GM18499 (cell line): ENCODE measurements at regions not wholly inside any gene's neighbourhood (a gene's known extent, or its start where the extent isn't known, plus 50 kb on each side); places are given as distances from the start of the nearest gene placed in this dataset.

Experiments used
- ATAC-seq: cut with Tn5 transposase; IDR thresholded peaks from one replicate; pipeline ENCODE4 v1.9.1; 2021; ENCODE audit warnings: moderate number of reproducible peaks; ENCODE audit not compliant: insufficient read depth, unreplicated experiment

DNA sequence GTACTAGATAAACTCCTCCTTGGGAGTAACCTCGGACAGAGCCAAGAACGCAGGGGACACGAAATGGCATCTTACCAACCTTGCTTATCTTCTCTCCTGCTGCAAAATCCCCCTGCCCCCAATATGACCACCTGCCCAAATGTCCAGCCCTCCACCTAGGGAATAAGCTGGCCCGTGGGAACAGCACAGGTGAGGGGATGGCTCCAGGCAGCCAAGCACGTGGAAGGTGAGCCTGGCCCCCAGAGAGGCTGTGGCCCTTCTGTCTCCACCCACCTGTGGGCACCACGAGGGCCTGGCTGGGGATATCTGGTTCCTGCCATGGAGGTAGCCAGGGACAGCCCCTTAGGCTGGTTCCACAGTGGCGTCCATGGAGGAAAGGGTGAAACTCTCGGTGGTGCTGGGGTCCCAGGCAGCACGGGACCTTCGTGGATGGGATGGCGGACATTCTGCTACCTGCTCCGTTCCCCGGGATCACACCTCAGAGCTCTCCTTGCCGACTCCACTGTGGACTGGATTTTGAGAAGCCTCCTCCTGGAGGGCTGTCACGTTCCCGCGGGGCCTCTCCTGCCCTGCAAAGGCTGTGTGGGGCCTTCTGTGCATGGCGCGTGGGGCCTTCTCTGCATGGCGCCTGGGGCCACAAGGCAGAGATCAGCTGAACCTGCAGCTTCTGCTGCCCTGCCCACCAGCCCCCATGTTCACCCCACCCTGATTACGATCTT is 388.5 kb upstream of the TNRC6C start:
- ATAC-seq, result no peak

DNA sequence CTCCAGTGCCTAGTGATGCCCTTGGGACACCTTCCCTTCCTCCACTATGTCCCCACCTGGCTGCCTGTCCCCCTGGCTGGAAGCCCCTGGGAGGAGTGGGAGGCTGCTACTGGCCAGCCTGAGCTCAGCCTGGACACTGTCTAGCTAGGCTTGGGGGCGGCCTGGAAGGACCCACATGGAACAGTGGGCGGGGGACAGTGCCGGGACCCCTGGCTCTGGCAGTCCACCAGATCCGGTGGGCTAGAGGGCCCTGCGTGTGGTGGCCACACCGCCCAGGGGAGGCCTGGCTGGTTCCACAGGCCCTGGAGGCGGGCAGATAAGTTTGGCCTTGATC is 388.0 kb upstream of the TNRC6C start:
- ATAC-seq, result no peak

DNA sequence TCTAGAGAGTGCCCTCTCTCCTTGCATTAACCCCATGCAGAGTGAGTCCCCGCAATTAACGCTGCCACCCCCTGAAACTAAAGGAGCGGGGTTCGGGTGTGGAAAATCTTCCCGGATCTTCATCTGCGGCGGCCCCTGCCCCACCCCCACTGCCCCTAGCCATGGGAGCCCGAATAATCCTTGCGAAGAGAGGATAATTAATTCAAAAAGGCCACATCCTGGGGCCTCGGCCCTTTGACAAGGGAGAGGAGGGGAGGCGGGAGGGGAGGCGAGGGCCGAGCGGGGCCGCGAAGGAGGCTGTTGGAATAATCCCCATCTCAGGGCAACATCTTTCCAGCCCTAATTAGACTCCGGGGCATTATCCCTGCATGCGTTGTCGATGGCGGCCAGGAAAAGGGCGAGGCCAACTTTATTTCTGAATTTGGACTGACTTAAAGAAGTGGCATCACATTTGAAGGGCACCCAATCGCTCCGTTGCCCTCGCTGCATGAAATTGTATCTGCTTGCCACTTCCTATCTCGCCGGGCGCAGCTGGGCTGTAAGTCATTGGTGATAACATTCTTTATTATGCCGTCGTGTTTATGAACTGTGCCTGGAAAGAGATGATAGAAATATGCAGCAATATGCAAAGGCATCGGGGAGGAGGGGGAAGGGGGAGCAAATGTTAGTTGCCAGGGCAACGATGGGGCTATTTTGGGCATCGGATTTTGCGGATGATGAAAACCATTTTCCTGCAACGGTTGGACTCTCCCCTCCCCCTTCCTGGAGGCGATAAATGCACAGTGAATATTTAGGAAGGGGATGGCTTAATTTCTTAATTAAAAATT is 387.1 kb upstream of the TNRC6C start:
- ATAC-seq, result no peak

DNA sequence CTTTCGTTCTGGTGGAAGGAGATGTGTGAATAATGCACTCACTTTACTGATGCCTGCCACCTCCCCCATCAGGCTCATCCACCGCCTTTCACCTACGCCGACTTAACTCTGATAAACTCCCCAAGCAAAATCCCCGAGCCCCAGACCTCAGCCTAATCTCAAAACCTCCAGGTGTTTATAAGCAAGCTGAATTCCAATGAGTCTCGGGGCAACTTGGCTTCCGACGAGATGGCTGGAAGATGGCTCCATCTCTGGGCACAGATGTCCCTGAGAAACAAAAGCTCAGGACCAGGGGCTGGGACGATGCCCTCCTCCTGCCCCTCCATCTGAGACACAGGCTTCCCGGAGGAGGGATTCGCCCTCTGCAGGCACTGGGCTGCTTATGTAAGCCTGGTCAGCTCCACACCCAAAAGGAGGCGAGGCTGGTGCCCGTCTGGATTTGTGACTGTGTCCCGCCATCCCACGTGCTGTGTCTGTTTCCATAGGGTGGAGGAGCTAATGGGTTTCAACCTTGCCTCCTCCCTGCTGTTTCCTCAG is 386.4 kb upstream of the TNRC6C start:
- ATAC-seq, result no peak

DNA sequence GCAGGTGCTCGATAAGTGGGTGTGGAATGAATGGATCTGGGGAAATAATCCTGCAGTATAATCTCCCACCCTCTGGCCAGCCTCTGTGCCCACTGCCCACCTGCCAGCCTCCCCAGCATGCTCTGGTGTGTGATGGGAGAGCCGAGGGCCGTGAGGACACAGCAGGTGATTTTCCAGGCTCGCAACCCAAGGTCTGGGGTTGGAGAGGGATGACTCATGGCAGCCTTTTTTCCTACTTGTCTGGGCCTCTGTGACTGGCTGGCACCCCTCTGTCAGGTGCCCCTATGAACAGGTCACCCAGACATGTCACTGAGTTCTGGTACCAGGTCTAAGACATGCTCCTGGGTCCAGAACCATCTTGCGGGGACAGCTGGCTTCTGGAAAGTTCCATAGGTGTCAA is 385.7 kb upstream of the TNRC6C start:
- ATAC-seq, result no peak

DNA sequence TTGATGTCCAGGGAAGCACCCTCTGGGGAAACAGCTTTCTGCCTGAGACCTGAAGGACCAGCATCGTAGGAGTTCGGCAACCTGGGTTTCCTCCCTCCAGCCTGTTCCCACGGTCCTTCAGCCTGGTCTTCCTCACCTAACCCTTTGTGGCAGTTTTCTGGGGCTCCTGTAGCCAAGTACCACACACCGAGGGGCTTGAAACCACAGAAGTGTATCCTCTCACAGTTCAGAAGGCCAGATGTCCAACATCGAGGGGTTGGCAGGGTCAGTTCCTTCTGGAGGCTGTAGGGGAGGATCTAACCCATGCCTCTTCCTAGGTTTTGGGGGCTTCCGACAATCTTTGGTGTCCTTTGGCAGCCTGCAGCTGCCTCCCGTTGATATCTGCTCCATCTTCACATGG is 381.0 kb upstream of the TNRC6C start:
- ATAC-seq, result no peak

DNA sequence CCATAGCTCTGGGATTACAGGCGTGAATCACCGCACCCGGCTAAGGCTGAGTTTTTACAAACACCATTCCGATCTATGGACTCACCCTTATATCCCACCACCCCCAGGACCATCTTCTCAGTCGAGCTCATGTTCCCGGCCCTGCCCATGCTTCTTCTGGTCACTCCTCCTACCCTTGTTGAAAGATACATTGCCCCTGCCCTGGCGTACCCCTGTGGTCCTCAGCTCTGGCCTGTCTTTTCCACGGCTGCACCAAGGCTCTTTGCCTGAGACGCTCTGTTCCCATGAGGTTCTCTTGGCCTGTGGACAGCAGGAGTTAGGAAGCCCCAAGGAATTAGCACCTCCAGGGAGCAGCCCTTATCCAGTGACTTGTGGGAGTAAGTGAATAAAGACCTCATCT is 379.4 kb upstream of the TNRC6C start:
- no peak for ATAC-seq

DNA sequence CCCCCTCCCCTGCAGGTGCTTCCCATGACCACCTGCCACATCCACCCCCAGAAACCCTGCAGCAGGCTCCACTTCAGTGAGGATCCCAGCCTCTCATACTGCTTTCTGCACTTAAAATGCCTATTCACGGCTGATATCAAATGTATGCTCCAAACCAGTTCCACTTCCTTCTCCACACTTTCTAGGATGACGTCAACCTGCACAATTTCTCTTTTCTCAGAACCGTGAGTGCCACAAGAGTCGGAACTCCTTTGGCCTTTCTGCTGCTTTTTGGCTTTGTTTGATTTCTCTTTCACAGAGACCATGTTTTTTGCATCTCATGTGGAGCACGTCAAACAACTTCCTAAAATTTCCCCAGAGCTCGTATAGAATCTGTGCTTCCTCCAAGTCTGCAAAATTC is 378.8 kb upstream of the TNRC6C start:
- ATAC-seq, result no peak

DNA sequence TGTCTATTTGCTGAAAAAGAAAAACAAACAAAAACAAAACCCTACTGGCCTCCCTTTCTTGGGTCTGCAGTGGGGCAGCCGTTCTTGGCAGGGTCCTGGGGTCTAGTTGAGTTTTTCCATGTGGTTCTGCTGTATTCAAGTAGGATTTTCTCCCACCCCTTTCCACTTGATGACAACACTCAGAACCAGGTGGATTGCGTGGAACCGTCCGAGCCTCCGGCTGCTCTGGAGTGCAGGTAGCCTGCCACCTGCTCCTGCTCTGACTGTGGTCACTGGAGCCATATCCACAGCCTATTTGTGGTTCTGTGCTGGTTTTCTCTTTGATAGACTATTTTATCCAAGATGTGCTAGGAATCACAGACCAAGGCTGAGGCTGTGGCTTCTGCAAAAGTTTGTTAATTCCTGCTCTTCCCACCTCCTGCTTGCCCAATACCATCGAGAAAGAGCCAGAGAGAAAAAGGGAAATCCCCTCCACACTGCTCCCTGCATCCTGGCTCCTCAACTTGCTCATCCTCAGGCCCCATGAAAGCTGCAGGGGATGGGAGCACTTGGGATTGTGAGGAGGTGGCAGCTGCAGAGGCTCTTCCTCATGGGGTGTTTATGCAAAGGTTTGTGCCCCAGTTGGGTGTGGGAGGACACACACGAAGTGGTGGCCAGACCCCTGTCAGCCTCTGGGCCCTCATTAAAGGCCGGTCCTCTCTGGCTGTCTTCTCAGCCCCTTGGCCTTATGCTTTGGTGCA is 377.8 kb upstream of the TNRC6C start:
- no peak for ATAC-seq

DNA sequence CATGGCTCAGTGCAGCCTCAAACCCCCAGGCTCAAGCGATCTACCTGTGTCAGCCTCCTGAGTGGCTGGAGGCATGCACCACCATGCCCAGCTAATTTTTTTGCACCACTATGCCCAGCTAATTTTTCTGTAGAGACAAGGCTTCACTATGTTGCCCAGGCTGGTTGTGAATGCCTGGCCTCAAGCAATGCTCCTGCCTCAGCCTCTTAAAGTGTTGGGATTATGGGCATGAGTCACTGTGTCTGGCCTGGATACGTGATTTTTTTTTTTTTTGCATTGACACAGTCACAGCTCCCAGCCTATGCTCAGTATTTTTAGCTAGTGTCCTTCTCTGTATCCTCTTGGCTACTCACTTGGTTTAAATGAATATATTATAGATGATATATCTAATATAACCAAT is 377.0 kb upstream of the TNRC6C start:
- ATAC-seq, result no peak

DNA sequence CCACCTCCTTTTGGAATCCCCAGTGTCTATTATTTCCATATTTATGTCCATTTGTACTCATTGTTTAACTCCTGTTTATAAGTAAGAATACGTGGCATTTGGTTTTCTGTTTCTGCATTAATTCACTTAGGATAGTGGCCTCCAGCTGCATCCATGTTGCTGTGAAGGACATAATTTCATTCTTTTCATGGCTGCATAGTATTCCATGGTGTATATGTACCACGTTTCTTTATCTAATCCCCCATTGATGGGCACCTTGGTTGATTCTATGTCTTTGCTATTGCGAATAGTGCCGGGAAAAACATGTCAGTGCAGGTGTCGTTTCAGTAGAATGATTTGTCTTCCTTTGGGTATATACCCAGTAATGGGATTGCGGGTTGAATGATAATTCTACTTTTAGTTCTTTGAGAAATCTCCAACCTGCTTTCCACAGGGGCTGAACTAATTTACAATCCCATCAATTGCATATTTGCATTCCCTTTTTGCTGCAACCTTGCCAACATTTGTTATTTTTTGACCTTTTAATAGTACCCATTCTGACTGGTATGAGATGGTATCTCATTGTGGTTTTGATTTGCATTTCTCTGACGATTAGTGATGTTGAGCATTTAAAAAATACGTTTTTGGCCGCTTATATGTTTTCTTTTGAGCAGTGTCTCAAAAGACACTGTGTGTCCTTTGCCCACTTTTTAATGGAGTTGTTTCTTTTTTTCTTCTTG is 373.2 kb upstream of the TNRC6C start:
- ATAC-seq, result no peak

DNA sequence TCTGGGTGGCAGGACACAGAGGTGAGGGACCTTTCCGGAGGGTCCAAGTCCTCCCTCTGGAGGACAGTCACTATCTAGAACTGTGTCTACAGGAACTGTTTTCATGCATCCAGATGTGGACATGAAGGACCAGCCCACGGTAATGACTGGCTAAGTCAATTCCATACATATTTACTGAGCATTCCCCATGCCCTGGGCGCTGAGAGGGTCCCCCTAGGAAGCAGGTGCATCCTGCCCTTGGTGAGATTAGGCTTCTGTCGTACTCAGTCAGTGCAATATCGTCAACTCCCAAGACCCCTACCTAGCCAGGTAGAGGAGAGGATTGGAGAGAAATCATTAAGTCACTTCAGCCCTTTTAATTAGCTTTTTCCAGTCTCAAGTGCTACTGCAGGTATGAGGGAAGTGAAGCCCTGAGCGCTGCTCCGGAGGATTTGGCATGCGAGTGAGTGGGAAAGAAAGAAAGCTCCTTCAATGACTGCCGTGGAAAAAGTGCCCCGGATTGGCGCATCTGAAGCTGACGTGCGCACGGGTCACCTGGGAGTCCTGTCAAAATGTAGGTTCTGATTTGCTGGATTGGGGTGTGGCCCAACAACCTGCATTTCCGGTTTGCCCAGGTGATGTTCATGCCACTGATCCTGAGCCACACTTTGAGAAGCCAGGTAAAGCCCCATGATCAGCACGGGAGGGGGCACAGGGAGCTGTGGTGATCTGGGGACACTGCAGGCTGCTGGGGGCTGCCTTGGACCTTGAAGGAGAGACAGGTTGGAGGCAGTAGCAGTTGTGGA is 367.4 kb upstream of the TNRC6C start:
- no peak for ATAC-seq

DNA sequence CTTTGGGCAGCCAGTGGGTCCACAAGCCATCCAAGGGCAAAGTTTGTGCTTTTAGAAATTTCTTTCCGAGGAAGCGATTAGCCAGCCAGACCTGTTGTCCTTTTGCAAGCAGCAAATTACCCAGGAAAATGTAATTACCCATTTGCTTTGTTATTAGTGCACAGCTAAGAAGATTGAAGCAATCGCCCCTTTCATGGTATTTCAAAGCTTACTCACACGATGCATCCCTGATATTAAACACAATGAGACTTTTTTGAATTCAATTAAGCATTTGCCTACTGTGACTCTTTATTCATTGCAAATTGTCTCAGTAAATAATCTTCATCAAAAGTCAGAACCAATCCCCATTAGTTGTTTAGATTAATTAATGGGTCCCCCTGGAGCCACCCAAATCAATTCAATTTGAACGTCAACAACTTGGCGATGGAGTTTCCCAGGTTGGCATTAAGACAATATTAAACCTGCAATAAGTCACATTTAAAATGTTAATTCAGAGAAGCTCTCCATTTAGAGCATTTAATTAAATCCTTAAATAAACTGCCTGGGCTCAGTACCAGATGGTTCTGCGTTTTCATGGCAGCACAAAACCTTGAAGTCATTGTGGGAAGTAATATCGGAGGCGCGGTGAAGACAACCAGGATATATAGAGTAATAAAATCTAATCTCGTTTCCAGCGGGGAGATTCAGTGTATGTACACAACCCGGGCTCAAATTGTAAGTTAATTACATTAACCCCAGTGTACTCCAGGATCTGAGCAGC is 366.2 kb upstream of the TNRC6C start:
- no peak for ATAC-seq

DNA sequence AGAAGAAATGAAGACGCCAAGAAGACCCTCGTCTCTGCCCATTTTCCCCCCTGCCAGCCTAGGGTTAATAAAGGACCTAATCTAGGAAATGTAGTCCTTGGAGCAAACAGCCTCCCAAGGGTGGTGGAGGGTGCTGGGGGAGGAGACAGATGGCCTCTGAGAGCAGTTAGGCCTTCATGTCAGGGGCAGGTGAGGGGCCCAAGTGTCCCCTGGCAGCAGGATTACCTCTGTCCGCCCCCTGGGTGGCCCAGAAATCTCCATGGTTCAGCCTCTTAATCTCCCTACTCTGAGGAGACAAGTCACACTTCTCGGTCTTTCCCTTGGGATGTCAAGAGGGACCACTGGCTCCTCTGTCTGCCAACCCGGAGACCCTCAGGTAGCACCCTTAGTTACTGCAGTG is 365.4 kb upstream of the TNRC6C start:
- ATAC-seq, result no peak

DNA sequence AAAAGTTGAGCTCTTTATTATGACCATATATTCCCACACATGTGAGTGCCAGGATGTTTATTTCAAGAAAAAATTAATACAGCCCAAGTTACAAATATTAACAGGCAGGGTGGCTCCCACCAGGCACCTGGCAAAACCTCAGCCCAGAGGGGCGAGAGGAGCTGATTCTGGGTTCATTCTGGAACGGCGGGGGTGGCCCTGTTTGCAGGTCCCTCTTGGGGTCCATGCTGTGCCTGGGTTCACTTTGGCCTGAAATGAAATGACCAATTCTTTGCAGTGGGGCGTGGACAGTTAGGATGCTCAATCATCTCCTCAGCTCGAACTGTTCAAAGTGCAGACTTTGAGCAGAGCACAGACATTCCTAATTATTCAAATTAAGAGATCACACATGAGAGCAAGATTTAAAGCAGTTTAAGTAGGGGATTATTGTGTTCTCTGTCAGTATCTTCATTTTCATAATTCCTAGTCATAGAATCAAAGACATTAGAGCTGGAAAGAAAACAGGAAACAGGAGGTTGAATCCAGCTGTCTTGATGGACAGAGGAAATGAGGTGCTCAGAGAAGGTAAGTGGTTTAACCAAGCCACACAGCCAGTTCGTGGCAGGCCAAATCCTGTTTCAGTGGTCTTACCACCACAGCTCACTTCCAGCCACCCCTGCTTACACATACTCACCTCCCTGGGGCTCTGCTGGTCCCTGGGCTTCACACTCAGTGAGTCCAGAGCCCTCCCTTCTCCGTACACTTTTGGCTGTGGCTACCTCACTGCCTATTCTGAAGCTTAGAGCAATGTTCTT is 363.9 kb upstream of the TNRC6C start:
- ATAC-seq, result no peak

DNA sequence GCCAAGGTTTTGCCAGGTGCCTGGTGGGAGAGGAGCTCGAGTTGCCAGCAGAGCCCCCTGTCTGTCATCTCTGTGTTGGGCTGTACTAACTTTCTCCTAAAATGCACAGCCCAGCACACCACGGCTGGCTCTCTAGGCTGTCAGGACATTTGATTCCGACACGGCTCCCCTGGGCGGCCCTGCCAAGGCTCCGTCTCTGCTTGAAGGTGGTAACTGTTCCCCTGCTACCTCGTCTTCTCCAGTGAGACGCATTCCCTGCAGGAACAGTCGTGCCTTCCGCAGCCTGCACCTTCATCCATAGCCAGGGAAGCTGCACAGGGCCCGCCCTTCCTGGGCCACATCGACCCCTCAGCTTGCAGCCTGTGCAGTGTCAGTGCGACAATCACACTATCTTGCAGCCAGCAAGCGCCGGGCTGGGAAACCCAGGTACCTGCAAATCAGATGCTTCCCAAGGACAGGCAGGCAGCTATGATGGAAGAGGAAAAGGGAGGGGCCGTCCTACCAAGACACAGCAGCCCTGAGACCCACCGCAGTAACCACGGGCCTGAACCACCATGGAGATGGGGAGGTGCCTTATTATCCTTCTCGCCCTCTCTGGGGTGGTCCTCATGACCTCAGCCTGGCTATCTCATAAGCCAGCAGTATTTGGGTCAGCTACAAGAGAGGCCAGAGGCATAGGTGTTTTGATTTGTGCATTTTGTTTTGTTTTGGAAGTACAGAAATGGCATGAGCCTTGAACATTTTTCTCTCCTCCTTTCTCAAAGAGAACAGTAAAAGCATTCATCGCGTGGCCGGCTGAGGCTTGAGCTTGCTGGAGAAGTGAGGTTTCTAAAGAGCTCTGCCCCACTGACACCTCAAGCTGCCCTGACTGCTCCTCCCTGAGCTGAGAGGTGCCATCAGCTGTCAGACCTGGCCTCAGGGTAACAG is 361.7 kb upstream of the TNRC6C start:
- ATAC-seq, result no peak
